Panc1 (cell line): ENCODE measurements at regions not wholly inside any gene's neighbourhood (a gene's known extent, or its start where the extent isn't known, plus 50 kb on each side); places are given as distances from the start of the nearest gene placed in this dataset.

Source experiments
- CTCF ChIP-seq: fragments of 450-650 bp; IDR thresholded peaks from 2 replicates; pipeline ENCODE4 v1.5.1; 2017; ENCODE audit warnings: mild to moderate bottlenecking
- POLR2AphosphoS5 ChIP-seq: IDR thresholded peaks from 2 replicates; pipeline ENCODE4 v1.6.1; 2012; ENCODE audit warnings: mild to moderate bottlenecking, low read depth, low read length, moderate library complexity
- REST ChIP-seq, 2 experiments: IDR thresholded peaks; 2 replicates each; pipeline ENCODE4 v1.6.1; 2011 to 2012; ENCODE audit warnings: low read depth in 2 of 2, control low read depth in 1 of 2, low read length in 1 of 2, mild to moderate bottlenecking in 1 of 2, moderate library complexity in 1 of 2; ENCODE audit not compliant: insufficient read depth in 1 of 2
- SIN3A ChIP-seq: IDR thresholded peaks from 2 replicates; pipeline ENCODE4 v1.6.1; 2012; ENCODE audit warnings: low read depth, mild to moderate bottlenecking, low read length, moderate library complexity, borderline replicate concordance; ENCODE audit not compliant: insufficient read depth
- TCF7L2 ChIP-seq: IDR thresholded peaks from 2 replicates; pipeline ENCODE4 v1.6.1; 2011; ENCODE audit warnings: mild to moderate bottlenecking, low read depth, low read length, inconsistent platforms

GRCh38 chr7:81317741-81318140 lies 398.9 kb upstream of the SEMA3C start:
- TF ChIP-seq CTCF, result no peak
- TF ChIP-seq SIN3A, result no peak
- TF ChIP-seq POLR2AphosphoS5, result no peak
- TF ChIP-seq TCF7L2, result no peak
- TF ChIP-seq REST (IDR thresholded peaks at IDR 0.05; ENCODE audit: insufficient read depth in 1 of 2, low read depth in 2 of 2, low read length in 1 of 2), result no peak
